ENCODE measurements at regions not wholly inside any gene's neighbourhood (a gene's known extent, or its start where the extent isn't known, plus 50 kb on each side); places are given as distances from the start of the nearest gene placed in this dataset.

- no peak overlapping the region for H3K27ac ChIP-seq
- no peak overlapping the region for H3K4me3 ChIP-seq (ENCODE audit: low read depth in 1 of 2, low read length in 1 of 2)
- H3K27me3 ChIP-seq = no peaks in the 10 kb centered on the region
- H3K36me3 ChIP-seq = no peaks in the 10 kb centered on the region
- no peaks in the 10 kb centered on the region for H3K9me3 ChIP-seq
- no peaks in the 10 kb centered on the region for H3K4me1 ChIP-seq (ENCODE audit: control insufficient read depth in 1 of 2, insufficient read depth in 1 of 2, low read depth in 1 of 2, low read length in 1 of 2)
- no peak for TF ChIP-seq CTCF (IDR thresholded peaks at IDR 0.05)
These were observed 909.8 kb downstream of the EFNB2 start for GRCh38 chr13:105625691-105626090.

DNA sequence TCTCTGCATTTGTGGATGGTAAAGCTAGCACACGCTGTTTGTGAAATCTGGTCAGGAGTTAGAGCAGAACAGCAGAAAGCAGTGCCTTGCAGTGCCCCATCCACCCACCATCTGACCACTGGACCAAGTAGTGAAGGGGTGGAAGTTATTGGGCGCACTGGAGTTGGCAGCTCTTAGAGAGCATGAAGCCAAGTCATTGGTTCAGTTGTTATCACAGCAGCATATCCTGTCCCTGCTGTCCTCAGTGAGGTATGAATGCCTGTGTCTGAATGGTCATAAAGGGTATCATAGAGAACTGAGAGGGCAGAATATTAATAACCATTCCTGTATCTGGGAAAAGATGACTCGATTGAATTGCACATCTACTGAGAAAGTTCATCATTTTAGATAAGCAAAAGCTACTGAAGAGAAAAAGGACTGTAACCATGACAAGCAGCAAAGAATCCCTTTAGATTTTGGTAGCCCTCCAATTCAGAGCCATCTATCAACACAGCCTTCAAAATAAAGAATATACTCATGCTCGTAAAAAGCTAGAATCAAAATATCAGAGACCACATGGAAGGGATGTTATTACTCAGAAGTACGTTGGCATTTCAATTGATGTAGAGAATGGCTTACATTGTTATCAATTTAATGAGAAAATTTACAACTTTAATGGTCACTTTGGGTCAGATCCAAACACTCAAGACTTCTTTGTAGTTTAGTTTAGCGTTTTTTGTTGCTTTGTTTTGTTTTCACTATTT lies 919.0 kb downstream of the EFNB2 start:
- H3K27me3 ChIP-seq = no peaks in the 10 kb centered on the region
- no peaks in the 10 kb centered on the region for H3K9me3 ChIP-seq
- TF ChIP-seq CTCF (IDR thresholded peaks at IDR 0.05) = no peak
- no peaks in the 10 kb centered on the region for H3K4me1 ChIP-seq (ENCODE audit: control insufficient read depth in 1 of 2, insufficient read depth in 1 of 2, low read depth in 1 of 2, low read length in 1 of 2)
- no peak overlapping the region for H3K27ac ChIP-seq
- H3K36me3 ChIP-seq = no peaks in the 10 kb centered on the region
- no peak overlapping the region for H3K4me3 ChIP-seq (ENCODE audit: low read depth in 1 of 2, low read length in 1 of 2)

DNA sequence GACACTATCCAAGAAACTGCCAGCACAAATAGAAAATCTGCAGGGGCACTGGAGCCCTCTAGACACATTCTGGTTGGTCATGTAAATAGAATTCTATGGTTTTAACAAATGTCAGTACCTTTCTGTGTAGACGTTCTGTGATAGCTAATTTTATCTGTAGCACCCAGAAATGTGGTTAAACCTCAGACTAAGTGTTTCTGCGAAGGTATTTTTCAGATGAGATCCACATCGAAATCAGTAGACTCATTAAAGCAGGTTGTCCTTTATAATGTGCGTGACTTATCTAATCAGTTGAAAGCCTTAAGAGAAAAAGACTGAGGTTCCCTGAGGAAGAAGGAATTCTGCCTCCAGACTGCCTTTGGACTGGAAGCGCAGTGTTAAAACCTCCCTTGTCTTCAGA lies 922.9 kb downstream of the EFNB2 start:
- Histone ChIP-seq H3K36me3 (no peaks in the 10 kb centered on the region), H3K9me3 (no peaks in the 10 kb centered on the region), H3K4me1 (ENCODE audit: control insufficient read depth in 1 of 2, insufficient read depth in 1 of 2, low read depth in 1 of 2, low read length in 1 of 2) (no peaks in the 10 kb centered on the region), H3K27ac (no peak overlapping the region), H3K27me3 (no peaks in the 10 kb centered on the region), H3K4me3 (ENCODE audit: low read depth in 1 of 2, low read length in 1 of 2) (no peak overlapping the region)
- TF ChIP-seq CTCF (IDR thresholded peaks at IDR 0.05) = no peak

- H3K27me3 ChIP-seq = no peaks in the 10 kb centered on the region
- H3K27ac ChIP-seq = no peak overlapping the region
- TF ChIP-seq CTCF (IDR thresholded peaks at IDR 0.05) = no peak
- H3K4me1 ChIP-seq (ENCODE audit: control insufficient read depth in 1 of 2, insufficient read depth in 1 of 2, low read depth in 1 of 2, low read length in 1 of 2) = no peaks in the 10 kb centered on the region
- no peaks in the 10 kb centered on the region for H3K36me3 ChIP-seq
- no peaks in the 10 kb centered on the region for H3K9me3 ChIP-seq
- H3K4me3 ChIP-seq (ENCODE audit: low read depth in 1 of 2, low read length in 1 of 2) = no peak overlapping the region
These were observed 924.0 kb downstream of the EFNB2 start for GRCh38 chr13:105611424-105611823.

- Histone ChIP-seq H3K4me1 (ENCODE audit: control insufficient read depth in 1 of 2, insufficient read depth in 1 of 2, low read depth in 1 of 2, low read length in 1 of 2) (no peaks in the 10 kb centered on the region), H3K36me3 (no peaks in the 10 kb centered on the region), H3K9me3 (no peaks in the 10 kb centered on the region), H3K27ac (no peak overlapping the region), H3K27me3 (no peaks in the 10 kb centered on the region), H3K4me3 (ENCODE audit: low read depth in 1 of 2, low read length in 1 of 2) (no peak overlapping the region)
- TF ChIP-seq CTCF (IDR thresholded peaks at IDR 0.05) = no peak
These were observed 927.4 kb downstream of the EFNB2 start for GRCh38 chr13:105608104-105608503.

Measured in neutrophil (primary cell).